GM12801 (cell line): ENCODE measurements at regions not wholly inside any gene's neighbourhood (a gene's known extent, or its start where the extent isn't known, plus 50 kb on each side); places are given as distances from the start of the nearest gene placed in this dataset.

Experiments used
- TF ChIP-seq, protein P1 (sequence below): IDR thresholded peaks from one replicate; pipeline ENCODE4 v1.5.1; 2011; ENCODE audit warnings: control low read depth; ENCODE audit not compliant: insufficient read length; ENCODE audit errors: extremely low read depth

DNA sequence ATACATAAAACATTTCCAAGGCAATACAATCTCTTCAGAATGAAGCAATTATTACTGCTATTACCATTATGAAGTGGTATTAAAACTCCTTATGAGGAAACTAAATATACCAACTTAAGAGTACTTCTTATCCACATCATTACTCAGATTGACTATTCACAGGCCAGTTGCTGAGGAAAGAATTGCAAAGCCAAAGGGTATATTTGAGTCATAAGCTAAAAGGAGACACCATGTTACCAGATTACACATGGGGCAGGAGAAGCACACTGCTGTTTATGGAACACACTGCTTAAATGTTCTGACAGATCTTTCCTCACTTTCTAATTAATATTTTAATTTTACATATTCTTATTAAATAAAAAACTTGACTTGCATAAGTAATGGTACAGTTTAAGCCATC, 1726.4 kb upstream of the NUDT12 start:
- TF ChIP-seq, protein P1, sequence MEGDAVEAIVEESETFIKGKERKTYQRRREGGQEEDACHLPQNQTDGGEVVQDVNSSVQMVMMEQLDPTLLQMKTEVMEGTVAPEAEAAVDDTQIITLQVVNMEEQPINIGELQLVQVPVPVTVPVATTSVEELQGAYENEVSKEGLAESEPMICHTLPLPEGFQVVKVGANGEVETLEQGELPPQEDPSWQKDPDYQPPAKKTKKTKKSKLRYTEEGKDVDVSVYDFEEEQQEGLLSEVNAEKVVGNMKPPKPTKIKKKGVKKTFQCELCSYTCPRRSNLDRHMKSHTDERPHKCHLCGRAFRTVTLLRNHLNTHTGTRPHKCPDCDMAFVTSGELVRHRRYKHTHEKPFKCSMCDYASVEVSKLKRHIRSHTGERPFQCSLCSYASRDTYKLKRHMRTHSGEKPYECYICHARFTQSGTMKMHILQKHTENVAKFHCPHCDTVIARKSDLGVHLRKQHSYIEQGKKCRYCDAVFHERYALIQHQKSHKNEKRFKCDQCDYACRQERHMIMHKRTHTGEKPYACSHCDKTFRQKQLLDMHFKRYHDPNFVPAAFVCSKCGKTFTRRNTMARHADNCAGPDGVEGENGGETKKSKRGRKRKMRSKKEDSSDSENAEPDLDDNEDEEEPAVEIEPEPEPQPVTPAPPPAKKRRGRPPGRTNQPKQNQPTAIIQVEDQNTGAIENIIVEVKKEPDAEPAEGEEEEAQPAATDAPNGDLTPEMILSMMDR: no peak

DNA sequence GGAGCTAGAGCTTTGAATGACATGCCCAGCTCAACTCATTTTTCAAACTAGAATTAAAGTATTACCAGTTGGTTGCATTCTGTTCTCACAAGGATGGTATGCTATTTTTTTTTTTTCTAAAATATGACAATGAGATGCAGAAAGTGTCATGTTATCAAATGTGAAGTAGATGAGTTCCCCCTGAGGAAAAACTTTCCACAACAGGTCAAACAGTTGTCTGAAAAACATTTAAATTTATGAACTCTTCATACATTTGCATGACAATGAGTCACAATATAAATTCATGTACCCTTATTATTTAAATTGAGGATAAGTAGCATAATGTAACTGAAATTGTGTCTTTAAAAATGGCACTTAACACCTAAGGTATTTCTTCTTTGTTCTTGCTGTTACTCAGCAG, 1720.5 kb upstream of the NUDT12 start:
- TF ChIP-seq, protein P1: no peak

DNA sequence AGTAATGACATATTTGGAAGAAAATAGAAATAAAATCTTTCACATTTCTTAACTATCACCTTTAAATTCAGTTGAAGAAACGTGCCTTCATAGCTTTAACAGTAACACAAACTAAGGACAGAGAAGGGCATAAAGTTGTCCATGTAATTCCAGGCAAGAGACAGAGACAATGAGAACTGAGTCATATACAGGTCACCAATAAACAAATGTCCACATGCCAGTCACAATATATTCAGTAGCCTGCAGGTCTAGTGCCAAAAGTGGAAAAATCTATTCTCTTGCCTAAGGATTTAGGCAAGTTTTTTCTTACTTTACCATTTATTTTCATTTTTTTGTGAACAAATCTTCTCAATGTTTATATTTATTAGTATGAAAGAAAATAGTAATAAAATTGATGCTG, 1711.5 kb upstream of the NUDT12 start:
- TF ChIP-seq, protein P1: no peak

DNA sequence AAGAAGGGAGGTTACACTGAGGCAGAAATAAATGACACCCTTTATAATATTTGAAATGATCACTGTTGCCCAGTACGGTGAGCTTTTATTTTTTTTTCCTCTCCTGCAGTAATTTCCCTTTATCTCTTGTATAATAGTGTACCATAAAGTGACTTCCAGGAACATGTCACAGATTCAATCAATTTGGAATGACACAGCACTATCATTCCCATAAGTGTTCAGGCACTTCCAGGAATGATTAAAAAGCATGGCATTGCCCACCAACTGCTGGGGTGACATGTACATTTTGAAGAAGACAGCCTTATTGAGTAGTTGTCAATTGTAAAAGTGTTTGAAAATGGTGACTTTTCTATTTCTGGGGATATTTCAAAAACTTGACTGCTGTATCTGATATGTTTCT, 1700.9 kb upstream of the NUDT12 start:
- TF ChIP-seq, protein P1: no peak

DNA sequence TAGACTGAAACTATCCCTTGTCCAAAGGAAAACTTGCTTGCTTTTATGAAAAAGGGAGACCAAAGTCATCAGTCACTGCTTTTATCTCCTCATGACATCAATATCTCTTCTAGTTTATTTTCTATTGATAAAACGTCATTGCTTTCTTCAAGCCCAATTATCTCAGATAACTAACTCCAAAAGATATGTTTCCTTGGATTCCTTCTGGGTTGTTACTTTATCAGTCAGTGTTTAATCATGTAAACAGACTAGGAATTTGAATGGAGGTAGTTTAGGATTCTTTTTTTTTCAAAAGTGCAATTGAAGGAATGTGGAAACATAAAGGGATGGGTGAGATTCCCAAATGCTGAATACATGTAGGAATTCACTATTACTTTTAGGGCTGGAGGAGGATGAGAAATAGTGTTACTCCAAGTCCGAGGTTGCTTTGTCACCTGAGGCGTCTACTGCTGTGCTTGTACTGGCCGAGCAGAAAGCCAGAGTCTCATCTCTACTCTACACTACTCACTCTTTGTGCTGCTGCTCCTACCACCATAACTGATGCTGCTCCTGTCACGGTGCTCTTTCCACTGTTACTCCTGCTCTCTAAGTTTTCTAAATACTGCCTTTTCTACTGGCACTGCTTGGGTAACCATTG, 1697.1 kb upstream of the NUDT12 start:
- TF ChIP-seq, protein P1: no peak

DNA sequence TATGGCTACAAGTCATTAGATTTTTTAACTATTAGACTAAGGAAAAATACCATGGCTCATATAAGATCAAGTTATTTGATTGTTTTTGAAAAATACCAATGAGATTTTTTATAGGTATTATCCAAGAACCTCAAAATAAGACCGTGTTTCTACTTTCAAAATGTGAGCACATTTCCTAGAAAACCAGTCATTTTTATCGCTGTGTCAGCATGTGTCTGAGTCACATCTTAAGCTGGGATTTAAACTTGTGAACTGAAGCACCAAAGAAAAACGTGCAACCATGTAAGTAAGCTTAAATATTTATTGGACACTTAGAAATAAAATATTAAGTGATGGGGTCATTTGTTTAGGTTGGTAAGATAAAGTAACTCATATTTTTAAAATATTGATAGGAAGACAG, 1676.0 kb upstream of the NUDT12 start:
- TF ChIP-seq, protein P1: no peak

DNA sequence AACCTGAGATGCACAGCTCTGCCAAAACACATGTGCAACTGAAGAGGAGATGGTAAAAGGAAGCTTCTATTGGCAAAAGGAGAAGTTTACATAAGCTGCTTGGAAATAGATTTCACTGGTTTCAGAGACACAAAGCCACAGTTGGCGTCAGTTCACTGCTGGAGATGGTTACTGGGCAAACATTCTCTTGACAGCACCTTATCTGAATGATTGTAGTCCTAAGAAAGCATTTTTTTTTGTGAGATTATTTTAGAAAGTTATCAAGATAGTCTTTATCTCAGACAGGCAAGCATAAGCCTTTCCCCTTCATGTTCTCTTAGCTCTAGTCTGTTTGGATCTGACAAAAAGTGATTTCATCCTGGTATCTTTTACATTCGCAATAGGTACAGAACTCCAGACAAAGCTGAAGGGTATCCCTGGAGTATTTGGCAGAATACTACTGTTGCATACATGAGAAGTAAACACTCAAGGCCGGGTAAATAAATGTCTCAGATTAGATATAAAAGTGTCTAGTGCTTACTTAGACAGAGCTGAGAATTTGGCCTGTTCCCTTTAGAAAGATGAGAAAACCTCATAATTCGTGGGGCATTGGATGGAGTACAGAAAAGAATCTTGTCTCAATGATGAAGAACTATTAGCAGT, 1668.0 kb upstream of the NUDT12 start:
- TF ChIP-seq, protein P1: no peak
